ENCODE measurements at regions not wholly inside any gene's neighbourhood (a gene's known extent, or its start where the extent isn't known, plus 50 kb on each side); places are given as distances from the start of the nearest gene placed in this dataset.

- DNase-seq (ENCODE audit: low spot score), result no peak
Measured at GRCh38 chr2:239671471-239671870, 270.7 kb upstream of the HDAC4 start.

DNA sequence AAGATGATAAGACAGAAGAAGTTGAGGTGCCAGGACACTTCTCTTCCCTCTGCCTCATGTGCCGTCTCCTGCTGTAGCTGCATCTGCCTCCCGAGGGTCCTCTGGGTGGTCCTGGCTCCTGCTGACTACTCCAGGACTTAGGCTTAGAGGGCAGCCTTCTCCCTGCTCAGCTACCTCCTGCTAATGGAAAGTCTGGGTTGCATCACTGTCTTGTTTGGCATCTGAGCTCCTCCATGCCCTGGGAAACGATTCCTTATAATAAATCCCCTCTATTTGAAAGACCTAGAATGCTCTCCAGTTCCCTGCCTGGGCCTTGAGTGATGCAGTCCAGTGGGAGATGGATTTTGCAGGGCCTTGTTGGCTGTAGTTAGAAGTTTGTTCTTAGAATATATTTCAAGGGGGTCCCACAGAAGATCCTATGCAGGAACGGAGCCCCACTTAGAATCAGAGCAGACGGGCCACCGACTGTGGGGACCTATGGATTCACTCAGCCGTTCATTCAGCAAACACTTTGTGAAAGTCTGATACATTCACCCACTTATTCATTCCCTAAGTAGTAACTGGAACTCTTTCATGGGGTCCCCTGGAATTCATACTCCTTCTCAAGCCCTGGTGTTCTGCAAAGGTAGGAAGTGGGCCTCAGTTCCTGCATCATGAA, 269.8 kb upstream of the HDAC4 start:
- DNase-seq (ENCODE audit: low spot score), result no peak

GRCh38 chr2:239669899-239670460, 269.2 kb upstream of the HDAC4 start:
- no peak for DNase-seq (ENCODE audit: low spot score)

- DNase-seq (ENCODE audit: low spot score), result no peak
Measured at GRCh38 chr2:239669181-239669898, 268.5 kb upstream of the HDAC4 start.

DNA sequence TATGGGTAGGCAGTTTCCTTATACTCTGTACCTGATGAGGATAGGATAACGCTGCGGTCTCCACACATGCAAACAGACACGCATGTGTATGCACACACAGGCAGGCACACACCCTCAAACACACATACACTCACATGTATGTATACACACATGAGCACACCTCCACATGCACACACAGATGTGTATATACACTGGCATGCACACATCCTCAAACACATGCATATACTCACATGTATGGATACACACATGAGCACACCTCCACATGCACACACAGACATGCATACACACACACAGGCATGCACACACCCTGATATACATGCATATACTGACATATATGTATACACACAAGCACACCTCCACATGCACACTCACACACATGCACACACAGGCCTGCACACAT, 267.8 kb upstream of the HDAC4 start:
- no peak for DNase-seq (ENCODE audit: low spot score)

GRCh38 chr2:239668042-239668441, 267.2 kb upstream of the HDAC4 start:
- no peak for DNase-seq (ENCODE audit: low spot score)

- no peak for DNase-seq (ENCODE audit: low spot score)
Measured at GRCh38 chr2:239667431-239667985, 266.7 kb upstream of the HDAC4 start.

- DNase-seq (ENCODE audit: low spot score), result no peak
Measured at GRCh38 chr2:239666855-239667376, 266.1 kb upstream of the HDAC4 start.

- DNase-seq (ENCODE audit: low spot score), result no peak
Measured at GRCh38 chr2:239666053-239666854, 265.4 kb upstream of the HDAC4 start.

- no peak for DNase-seq (ENCODE audit: low spot score)
Measured at GRCh38 chr2:239664216-239664810, 263.5 kb upstream of the HDAC4 start.

DNA sequence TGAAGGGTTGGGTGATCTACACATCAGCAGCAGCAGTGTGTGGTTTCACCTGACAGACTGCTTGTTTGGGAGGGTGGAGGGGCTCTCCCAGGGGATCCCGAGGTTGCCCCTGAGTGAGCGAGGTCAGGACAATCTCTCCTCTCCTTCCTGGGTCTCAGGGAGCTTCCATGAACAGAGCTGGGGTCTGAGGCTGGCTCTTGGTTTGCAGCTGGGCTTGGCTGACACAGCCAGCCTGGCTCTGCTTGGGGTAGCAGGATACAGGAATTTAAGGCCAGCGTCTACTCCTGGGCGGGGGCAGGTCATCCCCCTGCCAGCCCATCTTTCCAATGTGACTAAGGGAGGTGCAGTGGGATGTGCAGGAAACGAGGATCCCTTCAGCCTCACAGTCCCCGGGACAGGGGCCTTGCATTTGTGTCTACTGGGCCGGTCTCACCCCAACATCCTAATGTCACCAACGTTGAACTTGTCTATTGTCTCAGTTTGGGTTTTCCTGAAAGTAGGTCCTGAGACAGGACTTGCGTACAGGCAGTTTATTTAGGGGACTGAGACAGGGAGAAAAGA, 262.6 kb upstream of the HDAC4 start:
- no peak for DNase-seq (ENCODE audit: low spot score)

GRCh38 chr2:239662413-239663120, 261.7 kb upstream of the HDAC4 start:
- no peak for DNase-seq (ENCODE audit: low spot score)

GRCh38 chr2:239661334-239662312, 260.8 kb upstream of the HDAC4 start:
- DNase-seq (ENCODE audit: low spot score), result no peak

- DNase-seq (ENCODE audit: low spot score), result no peak
Measured at GRCh38 chr2:239660390-239661230, 259.8 kb upstream of the HDAC4 start.

DNA sequence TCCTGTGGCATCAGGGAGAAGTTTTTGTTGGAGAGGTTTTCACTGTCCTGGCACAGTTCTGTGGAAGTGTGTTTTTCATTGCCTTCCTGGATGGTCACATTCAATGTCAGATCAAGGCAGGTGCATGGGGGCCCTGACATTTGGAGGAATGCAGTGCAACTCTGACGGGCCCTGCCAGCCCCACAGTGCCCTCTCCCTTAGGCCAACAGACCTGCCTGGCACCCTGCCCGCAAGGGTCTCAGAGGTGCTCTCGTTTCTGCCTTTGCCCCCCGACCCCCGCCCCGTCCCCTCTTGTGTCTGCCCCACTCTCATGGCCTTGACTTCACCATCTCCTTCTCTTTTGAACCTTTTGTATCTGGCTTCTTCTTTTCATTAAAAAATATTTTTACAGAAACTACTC, 257.2 kb upstream of the HDAC4 start:
- DNase-seq (ENCODE audit: low spot score), result no peak

GRCh38 chr2:239657236-239657635, 256.4 kb upstream of the HDAC4 start:
- no peak for DNase-seq (ENCODE audit: low spot score)

DNA sequence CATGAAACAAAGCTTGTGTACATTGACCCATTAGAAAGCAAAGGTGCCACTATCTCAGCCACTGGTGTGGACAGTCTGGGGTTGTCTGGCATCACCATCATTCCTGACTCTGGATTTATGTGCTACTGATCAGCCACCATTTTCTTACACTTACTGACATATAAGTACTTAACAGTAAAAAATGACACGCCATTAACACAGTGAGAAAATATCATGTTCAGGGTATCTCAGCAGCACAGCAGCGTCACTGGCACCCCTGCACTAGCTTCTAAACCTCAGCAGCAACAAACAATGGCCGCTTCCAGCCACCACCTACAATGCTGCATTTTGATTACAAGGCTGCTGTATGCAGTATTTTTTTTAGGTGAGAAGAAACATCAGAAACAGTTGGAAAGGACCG, 253.4 kb upstream of the HDAC4 start:
- no peak for DNase-seq (ENCODE audit: low spot score)

- DNase-seq (ENCODE audit: low spot score), result no peak
Measured at GRCh38 chr2:239651859-239652258, 251.0 kb upstream of the HDAC4 start.

DNA sequence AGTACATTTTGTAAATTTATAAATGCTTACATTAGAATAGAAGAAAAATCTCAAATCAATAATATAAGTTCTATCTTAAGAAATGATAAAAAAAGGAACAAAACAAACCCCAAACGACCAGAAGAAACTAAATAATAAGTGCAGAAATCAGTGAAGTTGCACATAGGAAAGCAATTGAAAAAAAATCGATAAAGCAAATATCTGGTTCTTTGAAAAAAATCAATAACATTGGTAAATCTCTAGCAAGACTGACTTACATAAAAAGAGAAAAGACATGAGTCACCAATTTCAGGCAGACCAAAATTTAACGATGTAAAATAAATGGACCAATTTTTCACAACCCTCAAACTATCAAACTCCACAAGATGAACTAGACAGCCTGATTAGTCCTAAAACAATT, 249.9 kb upstream of the HDAC4 start:
- DNase-seq (ENCODE audit: low spot score), result no peak
